ENCODE measurements at regions not wholly inside any gene's neighbourhood (a gene's known extent, or its start where the extent isn't known, plus 50 kb on each side); places are given as distances from the start of the nearest gene placed in this dataset.

DNA sequence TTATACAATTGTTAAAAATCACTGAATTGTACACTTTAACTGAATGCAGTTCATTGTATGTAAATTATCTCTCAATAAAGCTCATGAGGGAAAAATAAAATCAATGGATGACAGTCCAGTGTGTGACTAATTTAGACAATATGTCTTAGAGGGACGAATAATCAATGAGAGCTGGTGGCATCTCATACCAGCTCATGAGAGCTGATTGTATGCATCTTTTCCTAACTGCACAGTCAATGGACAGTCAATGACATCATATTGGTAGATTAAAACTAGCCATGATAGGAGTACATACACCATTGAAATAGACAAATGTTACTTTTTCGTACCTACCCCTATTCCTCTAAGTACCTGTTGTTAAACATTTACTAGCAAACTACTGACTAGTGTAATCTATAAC, 946.1 kb downstream of the SQOR start:
- TF ChIP-seq ZFP36 (IDR thresholded peaks at IDR 0.05; ENCODE audit: borderline replicate concordance, partially characterized antibody) (no peak), NR3C1 (IDR thresholded peaks at IDR 0.05) (no peak), CEBPB (IDR thresholded peaks at IDR 0.05) (no peak), POLR2AphosphoS2 (conservative IDR thresholded peaks at IDR 0.05; ENCODE audit: low read length) (no peak), ESRRA (IDR thresholded peaks at IDR 0.05; ENCODE audit: borderline replicate concordance, low read length) (no peak), RAD21 (conservative IDR thresholded peaks at IDR 0.05 in 1 of 2, IDR thresholded peaks at IDR 0.05 in 1 of 2) (no peak), POLR2A (IDR thresholded peaks at IDR 0.05; ENCODE audit: low read length) (no peak), EHMT2 (IDR thresholded peaks at IDR 0.05; ENCODE audit: low read depth) (no peak), NFE2L2 (conservative IDR thresholded peaks at IDR 0.05; ENCODE audit: low read length) (no peak), CHD2 (IDR thresholded peaks at IDR 0.05; ENCODE audit: low read length, partially characterized antibody) (no peak), RFX5 (IDR thresholded peaks at IDR 0.05) (no peak)
- TF ChIP-seq, protein P1, sequence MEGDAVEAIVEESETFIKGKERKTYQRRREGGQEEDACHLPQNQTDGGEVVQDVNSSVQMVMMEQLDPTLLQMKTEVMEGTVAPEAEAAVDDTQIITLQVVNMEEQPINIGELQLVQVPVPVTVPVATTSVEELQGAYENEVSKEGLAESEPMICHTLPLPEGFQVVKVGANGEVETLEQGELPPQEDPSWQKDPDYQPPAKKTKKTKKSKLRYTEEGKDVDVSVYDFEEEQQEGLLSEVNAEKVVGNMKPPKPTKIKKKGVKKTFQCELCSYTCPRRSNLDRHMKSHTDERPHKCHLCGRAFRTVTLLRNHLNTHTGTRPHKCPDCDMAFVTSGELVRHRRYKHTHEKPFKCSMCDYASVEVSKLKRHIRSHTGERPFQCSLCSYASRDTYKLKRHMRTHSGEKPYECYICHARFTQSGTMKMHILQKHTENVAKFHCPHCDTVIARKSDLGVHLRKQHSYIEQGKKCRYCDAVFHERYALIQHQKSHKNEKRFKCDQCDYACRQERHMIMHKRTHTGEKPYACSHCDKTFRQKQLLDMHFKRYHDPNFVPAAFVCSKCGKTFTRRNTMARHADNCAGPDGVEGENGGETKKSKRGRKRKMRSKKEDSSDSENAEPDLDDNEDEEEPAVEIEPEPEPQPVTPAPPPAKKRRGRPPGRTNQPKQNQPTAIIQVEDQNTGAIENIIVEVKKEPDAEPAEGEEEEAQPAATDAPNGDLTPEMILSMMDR (IDR thresholded peaks at IDR 0.05), result no peak
- TF ChIP-seq, protein P2, sequence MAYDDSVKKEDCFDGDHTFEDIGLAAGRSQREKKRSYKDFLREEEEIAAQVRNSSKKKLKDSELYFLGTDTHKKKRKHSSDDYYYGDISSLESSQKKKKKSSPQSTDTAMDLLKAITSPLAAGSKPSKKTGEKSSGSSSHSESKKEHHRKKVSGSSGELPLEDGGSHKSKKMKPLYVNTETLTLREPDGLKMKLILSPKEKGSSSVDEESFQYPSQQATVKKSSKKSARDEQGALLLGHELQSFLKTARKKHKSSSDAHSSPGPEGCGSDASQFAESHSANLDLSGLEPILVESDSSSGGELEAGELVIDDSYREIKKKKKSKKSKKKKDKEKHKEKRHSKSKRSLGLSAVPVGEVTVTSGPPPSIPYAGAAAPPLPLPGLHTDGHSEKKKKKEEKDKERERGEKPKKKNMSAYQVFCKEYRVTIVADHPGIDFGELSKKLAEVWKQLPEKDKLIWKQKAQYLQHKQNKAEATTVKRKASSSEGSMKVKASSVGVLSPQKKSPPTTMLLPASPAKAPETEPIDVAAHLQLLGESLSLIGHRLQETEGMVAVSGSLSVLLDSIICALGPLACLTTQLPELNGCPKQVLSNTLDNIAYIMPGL (CRISPR knock-in tag; IDR thresholded peaks at IDR 0.05; ENCODE audit: borderline replicate concordance), result no peak
- TF ChIP-seq, protein P3, sequence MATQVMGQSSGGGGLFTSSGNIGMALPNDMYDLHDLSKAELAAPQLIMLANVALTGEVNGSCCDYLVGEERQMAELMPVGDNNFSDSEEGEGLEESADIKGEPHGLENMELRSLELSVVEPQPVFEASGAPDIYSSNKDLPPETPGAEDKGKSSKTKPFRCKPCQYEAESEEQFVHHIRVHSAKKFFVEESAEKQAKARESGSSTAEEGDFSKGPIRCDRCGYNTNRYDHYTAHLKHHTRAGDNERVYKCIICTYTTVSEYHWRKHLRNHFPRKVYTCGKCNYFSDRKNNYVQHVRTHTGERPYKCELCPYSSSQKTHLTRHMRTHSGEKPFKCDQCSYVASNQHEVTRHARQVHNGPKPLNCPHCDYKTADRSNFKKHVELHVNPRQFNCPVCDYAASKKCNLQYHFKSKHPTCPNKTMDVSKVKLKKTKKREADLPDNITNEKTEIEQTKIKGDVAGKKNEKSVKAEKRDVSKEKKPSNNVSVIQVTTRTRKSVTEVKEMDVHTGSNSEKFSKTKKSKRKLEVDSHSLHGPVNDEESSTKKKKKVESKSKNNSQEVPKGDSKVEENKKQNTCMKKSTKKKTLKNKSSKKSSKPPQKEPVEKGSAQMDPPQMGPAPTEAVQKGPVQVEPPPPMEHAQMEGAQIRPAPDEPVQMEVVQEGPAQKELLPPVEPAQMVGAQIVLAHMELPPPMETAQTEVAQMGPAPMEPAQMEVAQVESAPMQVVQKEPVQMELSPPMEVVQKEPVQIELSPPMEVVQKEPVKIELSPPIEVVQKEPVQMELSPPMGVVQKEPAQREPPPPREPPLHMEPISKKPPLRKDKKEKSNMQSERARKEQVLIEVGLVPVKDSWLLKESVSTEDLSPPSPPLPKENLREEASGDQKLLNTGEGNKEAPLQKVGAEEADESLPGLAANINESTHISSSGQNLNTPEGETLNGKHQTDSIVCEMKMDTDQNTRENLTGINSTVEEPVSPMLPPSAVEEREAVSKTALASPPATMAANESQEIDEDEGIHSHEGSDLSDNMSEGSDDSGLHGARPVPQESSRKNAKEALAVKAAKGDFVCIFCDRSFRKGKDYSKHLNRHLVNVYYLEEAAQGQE (IDR thresholded peaks at IDR 0.05), result no peak

Measured in A549 (cell line).